ENCODE measurements at regions not wholly inside any gene's neighbourhood (a gene's known extent, or its start where the extent isn't known, plus 50 kb on each side); places are given as distances from the start of the nearest gene placed in this dataset.

DNA sequence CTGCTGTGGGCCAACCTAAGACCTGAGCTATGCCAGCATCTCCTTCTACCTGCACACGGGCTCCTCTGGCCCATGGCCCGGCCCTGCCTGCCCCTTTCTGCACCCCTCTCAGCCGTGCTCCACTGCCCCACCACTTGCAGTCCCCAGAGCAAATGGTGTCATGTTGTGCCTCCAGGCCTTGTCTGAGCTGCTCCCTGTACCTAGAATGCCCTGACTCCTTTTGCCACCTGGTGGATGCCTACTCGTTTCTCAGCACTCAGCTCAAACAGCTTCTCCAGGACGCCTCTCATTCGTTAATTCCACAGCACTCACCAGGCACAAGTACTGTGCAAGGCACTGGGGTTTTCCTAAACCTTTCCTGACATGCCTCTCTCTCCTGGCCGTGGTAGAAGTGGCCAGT lies 63.2 kb upstream of the PNMA1 start:
- TF ChIP-seq CTCF (IDR thresholded peaks at IDR 0.05) (no peak), EP300 (IDR thresholded peaks at IDR 0.05) (no peak), POLR2A (IDR thresholded peaks at IDR 0.05) (no peak)
